ENCODE measurements at regions not wholly inside any gene's neighbourhood (a gene's known extent, or its start where the extent isn't known, plus 50 kb on each side); places are given as distances from the start of the nearest gene placed in this dataset.
A peak's percentile ranks its signal among the peaks of the same experiment; 100 is the strongest.
"Not testable (repeated sequence)": the region's sequence is repeated elsewhere in the genome, so short reads cannot be mapped to it uniquely, and the experiment has no call there.

GRCh38 chr15:95024351-95024750, 793.0 kb downstream of the MCTP2 start:
- intact Hi-C loops (cut with DNase I) = loop anchor here in 1 of 2 donors (10.0 kb wide), 1 partner anchor 1320 kb away; no protein-coding TSS in a partner anchor
- no peak for DNase-seq
- peak in 1 of 2 donors; percentile 57 for ATAC-seq

GRCh38 chr15:95025924-95026728, 794.8 kb downstream of the MCTP2 start:
- peak; percentile 50 for DNase-seq
- ATAC-seq = peak in 1 of 2 donors; percentile 35
- intact Hi-C loops (cut with DNase I) = loop anchor here in 1 of 2 donors (10.0 kb wide), 1 partner anchor 1319 kb away; no protein-coding TSS in a partner anchor

- ATAC-seq (no peak), DNase-seq (no peak)
- intact Hi-C loops (cut with DNase I) = loop anchor here in 1 of 2 donors (10.0 kb wide), 1 partner anchor 1317 kb away; no protein-coding TSS in a partner anchor
These were observed 796.6 kb downstream of the MCTP2 start for GRCh38 chr15:95027981-95028380.

GRCh38 chr15:95032156-95032555, 800.8 kb downstream of the MCTP2 start:
- no peak for ATAC-seq
- intact Hi-C loops (cut with DNase I) = no loop called here
- DNase-seq = no peak

GRCh38 chr15:95035106-95035505, 803.7 kb downstream of the MCTP2 start:
- ATAC-seq (no peak), DNase-seq (no peak)
- intact Hi-C loops (cut with DNase I) = no loop called here

- no peak for ATAC-seq
- intact Hi-C loops (cut with DNase I) = no loop called here
- DNase-seq = no peak
These were observed 809.9 kb downstream of the MCTP2 start for GRCh38 chr15:95041297-95041696.

GRCh38 chr15:95043236-95043932, 812.0 kb downstream of the MCTP2 start:
- ATAC-seq; intact Hi-C loops (cut with DNase I); DNase-seq: not testable (repeated sequence)

GRCh38 chr15:95043933-95044313, 812.6 kb downstream of the MCTP2 start:
- DNase-seq = no peak
- intact Hi-C loops (cut with DNase I) = no loop called here

GRCh38 chr15:95044745-95045417, 813.5 kb downstream of the MCTP2 start:
- DNase-seq (no peak), ATAC-seq (no peak)
- intact Hi-C loops (cut with DNase I) = no loop called here

More at GRCh38 chr15:95043933-95044313, 812.6 kb downstream of the MCTP2 start:
- ATAC-seq = no peak

- DNase-seq = no peak
- no peak for ATAC-seq
- intact Hi-C loops (cut with DNase I) = no loop called here
These were observed 820.5 kb downstream of the MCTP2 start for GRCh38 chr15:95051861-95052260.

GRCh38 chr15:95059346-95059905, 828.1 kb downstream of the MCTP2 start:
- intact Hi-C loops (cut with DNase I) = no loop called here
- ATAC-seq (no peak), DNase-seq (no peak)

GRCh38 chr15:95068701-95069521, 837.5 kb downstream of the MCTP2 start:
- no peak for DNase-seq
- intact Hi-C loops (cut with DNase I) = no loop called here
- ATAC-seq = no peak

- ATAC-seq (no peak), DNase-seq (no peak)
- intact Hi-C loops (cut with DNase I) = no loop called here
These were observed 844.7 kb downstream of the MCTP2 start for GRCh38 chr15:95075792-95076677.

GRCh38 chr15:95076678-95076990, 845.3 kb downstream of the MCTP2 start:
- ATAC-seq = no peak
- intact Hi-C loops (cut with DNase I) = no loop called here
- no peak for DNase-seq

- intact Hi-C loops (cut with DNase I) = no loop called here
- ATAC-seq (no peak), DNase-seq (no peak)
These were observed 846.6 kb downstream of the MCTP2 start for GRCh38 chr15:95078003-95078402.

- DNase-seq; ATAC-seq; intact Hi-C loops (cut with DNase I): not testable (repeated sequence)
These were observed 848.9 kb downstream of the MCTP2 start for GRCh38 chr15:95080228-95080627.

- ATAC-seq = no peak
- intact Hi-C loops (cut with DNase I) = no loop called here
- no peak for DNase-seq
These were observed 853.7 kb downstream of the MCTP2 start for GRCh38 chr15:95085056-95085455.

Measured in left cardiac atrium (tissue), 4 donors.